Panc1 (cell line): ENCODE measurements at regions not wholly inside any gene's neighbourhood (a gene's known extent, or its start where the extent isn't known, plus 50 kb on each side); places are given as distances from the start of the nearest gene placed in this dataset.

Experiments
- POLR2AphosphoS5 ChIP-seq: IDR thresholded peaks from 2 replicates; pipeline ENCODE4 v1.6.1; 2012; ENCODE audit warnings: mild to moderate bottlenecking, low read depth, low read length, moderate library complexity
- TF ChIP-seq, protein P1 (sequence below): fragments of 450-650 bp; IDR thresholded peaks from 2 replicates; pipeline ENCODE4 v1.5.1; 2017; ENCODE audit warnings: mild to moderate bottlenecking

- TF ChIP-seq, protein P1, sequence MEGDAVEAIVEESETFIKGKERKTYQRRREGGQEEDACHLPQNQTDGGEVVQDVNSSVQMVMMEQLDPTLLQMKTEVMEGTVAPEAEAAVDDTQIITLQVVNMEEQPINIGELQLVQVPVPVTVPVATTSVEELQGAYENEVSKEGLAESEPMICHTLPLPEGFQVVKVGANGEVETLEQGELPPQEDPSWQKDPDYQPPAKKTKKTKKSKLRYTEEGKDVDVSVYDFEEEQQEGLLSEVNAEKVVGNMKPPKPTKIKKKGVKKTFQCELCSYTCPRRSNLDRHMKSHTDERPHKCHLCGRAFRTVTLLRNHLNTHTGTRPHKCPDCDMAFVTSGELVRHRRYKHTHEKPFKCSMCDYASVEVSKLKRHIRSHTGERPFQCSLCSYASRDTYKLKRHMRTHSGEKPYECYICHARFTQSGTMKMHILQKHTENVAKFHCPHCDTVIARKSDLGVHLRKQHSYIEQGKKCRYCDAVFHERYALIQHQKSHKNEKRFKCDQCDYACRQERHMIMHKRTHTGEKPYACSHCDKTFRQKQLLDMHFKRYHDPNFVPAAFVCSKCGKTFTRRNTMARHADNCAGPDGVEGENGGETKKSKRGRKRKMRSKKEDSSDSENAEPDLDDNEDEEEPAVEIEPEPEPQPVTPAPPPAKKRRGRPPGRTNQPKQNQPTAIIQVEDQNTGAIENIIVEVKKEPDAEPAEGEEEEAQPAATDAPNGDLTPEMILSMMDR: no peak
- TF ChIP-seq POLR2AphosphoS5: no peak
These were observed 154.1 kb upstream of the CD180 start for GRCh38 chr5:67350618-67351201.
